ENCODE measurements at regions not wholly inside any gene's neighbourhood (a gene's known extent, or its start where the extent isn't known, plus 50 kb on each side); places are given as distances from the start of the nearest gene placed in this dataset.

DNA sequence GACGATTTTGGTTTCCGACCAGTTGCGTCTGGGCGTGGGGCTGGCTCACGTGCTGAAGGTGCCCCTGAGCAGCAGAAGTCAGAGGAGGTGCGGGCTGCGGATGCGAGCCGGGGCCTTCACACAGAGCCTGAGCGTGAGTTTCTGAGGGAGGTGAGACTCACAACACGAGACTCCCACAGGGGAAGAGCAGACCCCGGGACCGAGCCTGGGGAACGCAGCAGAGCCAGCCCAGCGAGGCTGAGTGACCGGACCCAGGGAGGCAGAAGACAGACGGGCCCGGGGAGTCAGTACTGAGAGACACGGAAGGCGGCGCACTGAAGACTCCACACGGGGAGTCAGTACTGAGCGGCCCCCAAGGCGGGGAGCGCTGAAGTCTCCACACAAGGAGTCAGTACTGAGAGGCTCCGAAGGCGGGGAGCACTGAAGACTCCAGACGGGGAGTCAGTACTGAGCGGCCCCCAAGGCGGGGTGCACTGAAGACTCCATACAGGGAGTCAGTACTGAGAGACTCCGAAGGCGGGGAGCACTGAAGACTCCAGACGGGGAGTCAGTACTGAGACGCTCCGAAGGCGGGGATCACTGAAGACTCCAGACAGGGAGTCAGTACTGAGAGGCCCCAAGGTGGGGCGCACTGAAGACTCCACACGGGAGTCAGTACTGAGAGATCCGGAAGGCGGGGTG, 77.8 kb downstream of the DLL1 start:
- Histone ChIP-seq H3K36me3 (no peaks in the 10 kb centered on the region), H3K9me3 (no peaks in the 10 kb centered on the region), H3K4me3 (no peak overlapping the region), H3K27me3 (peaks cover 0 to 2% (median 0%) of the 10 kb centered on the region in 4 donors), H3K27ac (no peak overlapping the region), H3K4me1 (no peaks in the 10 kb centered on the region)
- 85 to 91% methylated on average over 32 to 40 of the region's 40 CpGs for WGBS, 2 donors
- peak in 1 of 2 donors; percentile 57 for DNase-seq
- no peak for TF ChIP-seq EP300 (IDR thresholded peaks at IDR 0.05)
- TF ChIP-seq, protein P1, sequence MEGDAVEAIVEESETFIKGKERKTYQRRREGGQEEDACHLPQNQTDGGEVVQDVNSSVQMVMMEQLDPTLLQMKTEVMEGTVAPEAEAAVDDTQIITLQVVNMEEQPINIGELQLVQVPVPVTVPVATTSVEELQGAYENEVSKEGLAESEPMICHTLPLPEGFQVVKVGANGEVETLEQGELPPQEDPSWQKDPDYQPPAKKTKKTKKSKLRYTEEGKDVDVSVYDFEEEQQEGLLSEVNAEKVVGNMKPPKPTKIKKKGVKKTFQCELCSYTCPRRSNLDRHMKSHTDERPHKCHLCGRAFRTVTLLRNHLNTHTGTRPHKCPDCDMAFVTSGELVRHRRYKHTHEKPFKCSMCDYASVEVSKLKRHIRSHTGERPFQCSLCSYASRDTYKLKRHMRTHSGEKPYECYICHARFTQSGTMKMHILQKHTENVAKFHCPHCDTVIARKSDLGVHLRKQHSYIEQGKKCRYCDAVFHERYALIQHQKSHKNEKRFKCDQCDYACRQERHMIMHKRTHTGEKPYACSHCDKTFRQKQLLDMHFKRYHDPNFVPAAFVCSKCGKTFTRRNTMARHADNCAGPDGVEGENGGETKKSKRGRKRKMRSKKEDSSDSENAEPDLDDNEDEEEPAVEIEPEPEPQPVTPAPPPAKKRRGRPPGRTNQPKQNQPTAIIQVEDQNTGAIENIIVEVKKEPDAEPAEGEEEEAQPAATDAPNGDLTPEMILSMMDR (IDR thresholded peaks at IDR 0.05): no peak
- no peak for TF ChIP-seq POLR2AphosphoS5 (IDR thresholded peaks at IDR 0.05)
- TF ChIP-seq POLR2A (IDR thresholded peaks at IDR 0.05): no peak
- ATAC-seq (ENCODE audit: low FRiP score in 2 of 2): no peak

DNA sequence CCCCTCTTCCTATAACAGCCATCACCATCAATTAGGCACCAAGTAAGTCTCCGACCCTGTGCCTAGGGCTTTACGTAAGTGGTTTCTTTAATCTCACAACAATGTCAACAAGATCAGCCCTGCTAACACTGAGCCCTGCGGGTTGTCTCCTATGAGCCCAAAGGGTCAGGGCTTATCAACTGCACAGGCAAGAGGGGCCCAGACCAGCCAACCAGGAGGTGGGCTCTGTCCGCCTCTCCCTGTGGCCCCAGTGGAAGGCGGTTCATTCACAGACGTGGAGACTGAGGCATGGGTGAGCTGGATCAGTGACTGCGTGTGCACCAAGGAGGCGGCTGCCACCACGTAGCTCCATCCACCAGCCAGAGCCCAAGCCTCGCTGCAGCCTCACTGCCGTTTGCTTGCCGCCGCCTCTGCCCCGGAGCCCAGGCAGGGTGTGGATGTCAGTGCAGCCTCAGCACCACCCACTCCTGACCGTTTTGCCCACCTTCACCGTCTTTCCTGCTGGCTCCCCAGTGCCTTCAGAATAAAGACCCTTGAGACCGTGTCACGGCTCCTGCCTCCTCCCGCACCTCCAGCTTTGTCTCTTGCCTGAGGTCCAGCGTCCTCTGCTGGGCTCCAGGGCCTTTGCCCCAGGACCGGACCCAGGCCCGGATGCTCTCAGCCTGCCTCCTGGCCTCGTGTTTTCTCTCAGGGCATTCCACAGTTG, 78.7 kb downstream of the DLL1 start:
- no peaks in the 10 kb centered on the region for H3K36me3 ChIP-seq
- 85 to 86% methylated on average over 20 to 23 of the region's 23 CpGs for WGBS, 2 donors
- no peaks in the 10 kb centered on the region for H3K9me3 ChIP-seq
- TF ChIP-seq POLR2AphosphoS5 (IDR thresholded peaks at IDR 0.05) (no peak), POLR2A (IDR thresholded peaks at IDR 0.05) (no peak)
- TF ChIP-seq, protein P1 (IDR thresholded peaks at IDR 0.05): no peak
- H3K27ac ChIP-seq: no peak overlapping the region
- H3K4me3 ChIP-seq: no peak overlapping the region
- ATAC-seq (ENCODE audit: low FRiP score in 2 of 2) (peak in 1 of 2 donors; percentile 40), DNase-seq (peak in 1 of 2 donors; percentile 54)
- peaks cover 0 to 2% (median 0%) of the 10 kb centered on the region in 4 donors for H3K27me3 ChIP-seq
- no peaks in the 10 kb centered on the region for H3K4me1 ChIP-seq

DNA sequence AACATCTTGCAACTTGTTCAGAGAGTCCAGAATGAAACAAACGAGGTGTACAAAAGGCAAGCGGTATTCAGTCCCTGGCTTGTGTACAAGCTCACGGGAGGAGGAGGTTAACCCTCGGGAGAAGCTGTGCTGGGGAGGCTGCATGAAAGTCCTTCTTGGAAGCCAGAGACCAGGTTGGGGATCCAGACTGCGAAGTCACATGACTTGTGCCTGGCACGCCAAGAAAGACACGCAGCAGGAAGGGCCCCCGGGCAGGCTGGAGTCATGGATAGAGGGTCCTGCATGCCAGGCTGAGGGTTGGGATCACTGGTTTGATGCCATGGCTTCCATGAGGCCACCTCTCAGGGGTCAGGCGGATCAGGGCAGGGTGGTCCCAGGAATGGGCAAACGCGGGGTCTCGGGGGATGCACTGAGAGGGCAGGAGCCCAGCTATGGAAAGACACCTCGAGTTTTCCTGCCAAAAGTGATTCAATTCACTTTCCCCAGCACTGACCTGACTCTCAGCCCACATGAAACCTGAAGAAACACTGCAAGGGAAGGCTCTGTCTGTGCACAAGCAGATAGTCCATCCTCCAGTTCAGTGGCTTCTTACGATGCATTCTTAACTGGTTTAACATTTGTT, 79.4 kb downstream of the DLL1 start:
- no peak for ATAC-seq (ENCODE audit: low FRiP score in 2 of 2)
- H3K4me1 ChIP-seq: no peaks in the 10 kb centered on the region
- H3K27me3 ChIP-seq: peaks cover 0 to 2% (median 0%) of the 10 kb centered on the region in 4 donors
- no peak overlapping the region for H3K27ac ChIP-seq
- DNase-seq: peak in 1 of 2 donors; percentile 18
- H3K36me3 ChIP-seq: no peaks in the 10 kb centered on the region
- TF ChIP-seq POLR2A (IDR thresholded peaks at IDR 0.05) (no peak), POLR2AphosphoS5 (IDR thresholded peaks at IDR 0.05) (no peak), EP300 (IDR thresholded peaks at IDR 0.05) (no peak)
- TF ChIP-seq, protein P1 (IDR thresholded peaks at IDR 0.05): no peak
- H3K4me3 ChIP-seq: no peak overlapping the region
- no peaks in the 10 kb centered on the region for H3K9me3 ChIP-seq
- 84 to 88% methylated on average over 14 of the region's 14 CpGs for WGBS, 2 donors

DNA sequence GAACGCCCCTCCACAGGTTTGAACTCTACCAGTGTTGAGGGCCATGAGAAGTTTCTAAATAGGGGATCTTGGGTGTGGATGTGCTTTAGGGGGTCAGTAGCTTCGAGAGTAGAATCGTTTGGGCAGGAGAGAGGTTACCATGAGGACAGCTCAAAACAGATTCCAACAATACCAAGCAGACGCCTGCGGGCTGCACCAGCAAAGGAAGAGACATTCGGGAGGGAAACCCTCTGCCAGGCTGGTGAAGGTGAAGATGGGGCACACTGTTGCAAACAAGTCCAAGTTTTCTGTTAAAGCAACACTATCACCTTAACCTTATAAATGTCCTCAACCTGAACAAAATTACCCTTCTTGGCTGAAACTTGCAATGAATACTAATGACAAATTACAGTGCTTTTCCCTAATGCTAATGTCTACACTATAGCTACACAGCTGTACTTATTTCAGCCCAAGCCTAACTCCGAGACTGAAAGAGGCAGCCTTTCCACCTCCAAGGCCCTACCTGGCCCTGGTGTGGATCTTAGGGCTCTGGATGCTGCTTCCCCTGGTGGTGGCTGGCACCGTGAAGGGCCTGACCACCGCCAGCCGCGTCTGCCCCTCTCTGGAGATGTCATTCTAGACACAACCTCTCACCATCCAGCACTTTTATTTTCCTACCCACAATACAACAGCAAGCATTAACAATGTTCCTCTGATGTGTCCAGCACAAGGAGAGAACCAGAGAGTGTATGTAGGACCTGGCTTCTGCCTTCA, 80.1 kb downstream of the DLL1 start:
- no peaks in the 10 kb centered on the region for H3K4me1 ChIP-seq
- H3K27ac ChIP-seq: no peak overlapping the region
- no peak for TF ChIP-seq EP300 (IDR thresholded peaks at IDR 0.05)
- no peak for TF ChIP-seq POLR2AphosphoS5 (IDR thresholded peaks at IDR 0.05)
- TF ChIP-seq POLR2A (IDR thresholded peaks at IDR 0.05): no peak
- TF ChIP-seq, protein P1 (IDR thresholded peaks at IDR 0.05): no peak
- 81 to 83% methylated on average over 11 of the region's 11 CpGs for WGBS, 2 donors
- H3K27me3 ChIP-seq: peaks cover 0 to 2% (median 0%) of the 10 kb centered on the region in 4 donors
- DNase-seq (no peak), ATAC-seq (ENCODE audit: low FRiP score in 2 of 2) (no peak)
- no peaks in the 10 kb centered on the region for H3K9me3 ChIP-seq
- H3K4me3 ChIP-seq: no peak overlapping the region
- H3K36me3 ChIP-seq: no peaks in the 10 kb centered on the region

Data from upper lobe of left lung (tissue), 6 donors.